Stomach (tissue), 4 donors: ENCODE measurements at regions not wholly inside any gene's neighbourhood (a gene's known extent, or its start where the extent isn't known, plus 50 kb on each side); places are given as distances from the start of the nearest gene placed in this dataset.

Experiments used
- CTCF ChIP-seq, 7 experiments: fragments of 450-650 bp in 4 of 7; fragments of 200-600 bp in 3 of 7; sonication (generic) in 3 of 7; IDR thresholded peaks; one replicate each; pipeline ENCODE4 v1.5.1; 2016 to 2019; ENCODE audit warnings: antibody characterized with exemption in 7 of 7, control low read depth in 2 of 7, mild to moderate bottlenecking in 1 of 7
- EP300 ChIP-seq: sonication (generic); formaldehyde crosslinking; IDR thresholded peaks from one replicate; pipeline ENCODE4 v1.6.1; 2017; ENCODE audit warnings: antibody characterized with exemption
- POLR2A ChIP-seq, 4 donors: fragments of 450-650 bp; IDR thresholded peaks; one replicate each; pipeline ENCODE4 v1.6.1; 2016; ENCODE audit warnings: antibody characterized with exemption in 4 of 4, control low read depth in 2 of 4, mild to moderate bottlenecking in 1 of 4, moderate library complexity in 1 of 4
- POLR2AphosphoS5 ChIP-seq, 3 donors: sonication (generic); formaldehyde crosslinking; IDR thresholded peaks; one replicate each; pipeline ENCODE4 v1.6.1; 2016; ENCODE audit warnings: antibody characterized with exemption in 3 of 3

- TF ChIP-seq CTCF (IDR thresholded peaks at IDR 0.05) (no peak), POLR2AphosphoS5 (IDR thresholded peaks at IDR 0.05) (no peak), POLR2A (IDR thresholded peaks at IDR 0.05) (no peak), EP300 (no peak)
Measured at GRCh38 chr20:52078289-52078688, 113.3 kb downstream of the ZFP64 start.
